AG10803 (cell line): ENCODE measurements at regions not wholly inside any gene's neighbourhood (a gene's known extent, or its start where the extent isn't known, plus 50 kb on each side); places are given as distances from the start of the nearest gene placed in this dataset.
"Not testable (repeated sequence)": the region's sequence is repeated elsewhere in the genome, so short reads cannot be mapped to it uniquely, and the experiment has no call there.

Source experiments
- DNase-seq: peaks from one replicate; pipeline ENCODE4 v3.0.0; 2010; ENCODE audit warnings: low read depth
- H3K4me3 ChIP-seq: 2 replicates; pipeline ENCODE4 v1.5.1; 2011; ENCODE audit warnings: mild to moderate bottlenecking, low read length, control low read depth
- CTCF ChIP-seq: conservative IDR thresholded peaks from 2 replicates; pipeline ENCODE4 v1.5.1; 2011; ENCODE audit warnings: mild to moderate bottlenecking, low read length, control low read depth, inconsistent platforms

GRCh38 chr2:136314240-136314639 is 196.3 kb upstream of the CXCR4 start:
- DNase-seq = no peak
- TF ChIP-seq CTCF = no peak
- no peak overlapping the region for H3K4me3 ChIP-seq

GRCh38 chr2:136312568-136312967 is 194.6 kb upstream of the CXCR4 start:
- H3K4me3 ChIP-seq, DNase-seq: not testable (repeated sequence)

- no peak for TF ChIP-seq CTCF
- DNase-seq = no peak
- no peak overlapping the region for H3K4me3 ChIP-seq
Measured at GRCh38 chr2:136310797-136311603, 193.1 kb upstream of the CXCR4 start.

GRCh38 chr2:136310005-136310495 is 192.1 kb upstream of the CXCR4 start:
- H3K4me3 ChIP-seq = no peak overlapping the region
- no peak for DNase-seq

GRCh38 chr2:136308611-136309010 is 190.7 kb upstream of the CXCR4 start:
- DNase-seq = no peak
- TF ChIP-seq CTCF = no peak
- no peak overlapping the region for H3K4me3 ChIP-seq

More at GRCh38 chr2:136310005-136310495, 192.1 kb upstream of the CXCR4 start:
- no peak for TF ChIP-seq CTCF

GRCh38 chr2:136306836-136307235 is 188.9 kb upstream of the CXCR4 start:
- no peak overlapping the region for H3K4me3 ChIP-seq
- no peak for TF ChIP-seq CTCF
- no peak for DNase-seq

- DNase-seq = no peak
- no peak overlapping the region for H3K4me3 ChIP-seq
- TF ChIP-seq CTCF = no peak
Measured at GRCh38 chr2:136305517-136306192, 187.7 kb upstream of the CXCR4 start.
